ELR (cell line): ENCODE measurements at regions not wholly inside any gene's neighbourhood (a gene's known extent, or its start where the extent isn't known, plus 50 kb on each side); places are given as distances from the start of the nearest gene placed in this dataset.
"Not testable (repeated sequence)": the region's sequence is repeated elsewhere in the genome, so short reads cannot be mapped to it uniquely, and the experiment has no call there.

Experiments
- DNase-seq: peaks from one replicate; pipeline ENCODE4 v3.0.0-alpha.2; 2015; ENCODE audit warnings: low read depth

DNA sequence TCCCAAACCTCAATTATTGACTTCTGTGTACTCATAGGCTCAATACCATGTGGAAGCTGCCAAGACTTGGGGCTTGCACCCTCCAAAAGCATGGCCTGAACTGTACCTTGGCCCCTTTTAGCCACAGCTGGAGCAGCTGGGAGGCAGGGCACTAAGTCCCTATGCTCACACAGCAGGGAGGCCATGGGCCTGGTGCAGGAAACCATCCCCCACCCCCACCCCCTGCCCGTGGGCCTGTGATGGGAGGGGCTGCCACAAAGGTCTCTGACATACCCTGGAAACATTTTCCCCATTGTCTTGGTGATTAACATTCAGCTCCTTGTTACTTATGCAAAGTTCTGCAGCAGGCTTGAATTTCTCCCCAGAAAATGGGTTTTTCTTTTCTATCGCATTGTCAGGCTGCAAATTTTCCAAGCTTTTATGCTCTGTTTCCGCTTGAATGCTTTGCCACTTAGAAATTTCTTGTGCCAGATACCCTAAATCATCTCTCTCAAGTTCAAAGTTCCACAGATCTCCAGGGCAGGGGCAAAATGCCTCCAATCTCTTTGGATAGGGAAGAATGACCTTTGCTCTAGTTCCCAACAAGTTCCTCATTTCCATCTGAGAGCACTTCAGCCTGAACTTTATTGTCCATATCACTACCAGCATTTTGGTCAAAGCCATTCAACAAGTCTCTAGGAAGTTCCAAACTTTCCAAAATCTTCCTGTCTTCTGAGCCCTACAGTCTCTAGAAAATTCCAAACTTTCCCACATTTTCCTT lies 141.8 kb downstream of the AHR start:
- DNase-seq = not testable (repeated sequence)

DNA sequence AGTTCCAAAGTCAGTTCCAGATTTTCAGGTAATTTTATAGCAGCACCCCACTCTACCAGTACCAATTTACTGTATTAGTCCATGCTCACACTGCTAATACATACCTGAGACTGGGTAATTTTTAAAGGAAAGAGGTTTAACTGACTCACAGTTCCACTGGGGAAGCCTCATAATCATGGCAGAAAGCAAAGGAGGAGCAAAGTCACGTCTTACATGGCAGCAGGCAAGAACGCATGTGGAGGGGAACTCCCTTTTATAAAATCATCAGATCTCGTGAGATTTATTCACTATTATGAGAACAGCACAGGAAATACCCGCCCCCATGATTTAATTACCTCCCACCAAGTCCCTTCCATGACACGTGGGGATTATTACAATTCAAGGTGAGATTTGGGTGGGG lies 142.4 kb downstream of the AHR start:
- DNase-seq = no peak

DNA sequence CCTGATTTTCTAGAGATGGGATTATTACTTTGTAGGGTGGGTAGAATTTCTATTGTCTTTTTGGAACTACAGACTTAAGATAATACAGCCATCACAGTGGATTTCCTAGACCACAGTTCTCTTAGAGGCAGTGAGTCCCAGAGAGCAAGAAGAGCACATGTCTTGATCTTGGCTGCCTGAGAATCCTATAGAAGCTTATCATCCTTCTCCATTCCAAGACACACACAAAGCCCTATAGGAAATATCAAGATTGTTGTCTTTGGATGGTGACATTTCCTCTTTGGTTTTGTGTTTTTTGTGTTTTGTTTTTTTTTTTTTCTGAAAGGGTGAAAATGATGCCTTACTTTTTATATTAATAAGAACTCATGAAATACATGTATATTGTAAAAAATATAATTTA lies 143.1 kb downstream of the AHR start:
- DNase-seq = no peak

DNA sequence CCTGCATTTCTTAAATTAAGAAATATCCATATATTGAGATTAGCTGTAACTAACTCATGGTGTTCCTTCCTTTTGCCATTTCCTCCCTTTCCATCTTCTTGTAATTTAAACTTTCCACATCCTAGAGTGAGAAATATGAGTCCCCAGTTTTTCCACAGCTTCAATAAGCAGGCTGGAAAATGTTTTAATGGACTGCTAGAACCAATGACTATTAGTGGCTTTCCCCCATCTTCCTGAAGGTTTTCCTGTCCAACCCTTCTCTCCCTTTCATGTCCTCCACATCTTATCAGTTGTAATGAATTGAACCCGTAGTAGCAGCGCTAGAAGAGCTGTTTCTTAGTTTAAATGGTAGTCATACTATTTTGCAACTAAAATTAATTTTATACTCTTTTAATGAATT lies 145.7 kb downstream of the AHR start:
- DNase-seq = no peak

DNA sequence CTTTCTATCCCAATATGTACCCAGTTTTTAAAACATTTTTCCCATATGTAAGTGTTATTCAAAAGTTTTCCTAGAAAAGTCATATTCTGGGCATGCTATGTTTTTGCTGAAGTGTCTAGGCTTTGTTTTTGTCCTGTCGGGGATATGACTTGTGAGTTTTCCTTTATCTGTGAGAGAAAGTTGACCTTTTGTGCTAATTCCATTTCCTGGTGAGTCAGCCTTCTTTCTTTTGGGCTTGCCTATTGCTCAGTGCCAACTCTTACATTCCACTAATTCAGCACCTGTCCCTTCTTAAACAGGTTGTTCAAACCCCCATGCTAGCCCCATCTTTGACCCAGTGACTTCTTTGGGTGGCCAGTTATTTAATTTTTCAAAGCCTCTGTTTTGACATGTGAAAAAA lies 146.2 kb downstream of the AHR start:
- DNase-seq = peak; percentile 60

DNA sequence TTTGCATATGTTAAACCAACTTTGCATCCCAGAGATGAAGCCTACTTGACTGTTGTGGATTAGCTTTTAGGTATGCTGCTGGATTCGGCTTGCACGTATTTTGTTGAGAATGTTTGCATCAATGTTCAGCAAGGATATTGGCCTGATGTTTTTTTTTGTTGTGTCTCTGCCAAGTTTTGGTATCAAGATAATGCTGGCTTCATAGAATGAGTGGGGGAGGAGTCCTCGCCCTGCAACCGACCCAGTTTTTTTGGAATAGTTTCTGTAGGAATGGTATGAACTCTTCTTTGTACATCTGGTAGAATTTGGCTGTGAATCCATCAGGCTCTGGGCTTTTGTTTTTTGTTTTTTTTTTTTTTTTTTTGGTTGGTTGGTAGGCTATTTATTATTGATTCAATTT lies 147.9 kb downstream of the AHR start:
- no peak for DNase-seq

DNA sequence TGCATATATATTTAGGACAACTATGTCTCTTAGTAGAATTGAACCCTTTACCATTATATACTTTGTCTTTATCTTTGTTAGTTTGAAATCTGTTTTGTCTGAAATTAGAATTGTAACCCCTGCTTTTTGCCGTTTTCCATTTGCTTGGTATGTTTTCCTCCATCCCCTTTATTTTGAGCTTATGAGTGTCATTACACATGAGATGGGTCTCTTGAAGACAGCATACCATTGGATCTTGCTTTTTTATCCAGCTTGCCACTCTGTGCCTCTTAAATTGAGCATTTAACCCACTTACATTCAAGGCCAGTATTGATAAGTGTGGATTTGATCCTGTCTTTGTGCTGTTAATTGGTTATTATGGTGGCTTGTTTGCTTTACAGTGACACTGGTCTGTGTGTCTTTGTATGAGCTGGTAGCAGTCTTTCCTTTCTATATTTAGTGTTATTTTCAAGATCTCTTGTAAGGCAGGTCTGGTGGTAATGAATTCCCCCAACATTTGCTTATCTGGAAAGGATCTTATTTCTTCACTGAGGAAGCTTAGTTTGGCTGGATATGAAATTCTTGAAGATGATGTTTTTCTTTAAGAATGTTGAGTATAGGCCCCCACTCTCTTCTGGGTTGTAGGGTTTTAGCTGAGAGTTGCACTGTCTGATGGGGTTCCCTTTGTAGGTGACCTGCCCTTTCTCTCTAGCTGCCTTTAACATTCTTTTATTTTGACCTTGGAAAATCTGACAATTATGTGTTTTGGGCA lies 149.5 kb downstream of the AHR start:
- DNase-seq = no peak

DNA sequence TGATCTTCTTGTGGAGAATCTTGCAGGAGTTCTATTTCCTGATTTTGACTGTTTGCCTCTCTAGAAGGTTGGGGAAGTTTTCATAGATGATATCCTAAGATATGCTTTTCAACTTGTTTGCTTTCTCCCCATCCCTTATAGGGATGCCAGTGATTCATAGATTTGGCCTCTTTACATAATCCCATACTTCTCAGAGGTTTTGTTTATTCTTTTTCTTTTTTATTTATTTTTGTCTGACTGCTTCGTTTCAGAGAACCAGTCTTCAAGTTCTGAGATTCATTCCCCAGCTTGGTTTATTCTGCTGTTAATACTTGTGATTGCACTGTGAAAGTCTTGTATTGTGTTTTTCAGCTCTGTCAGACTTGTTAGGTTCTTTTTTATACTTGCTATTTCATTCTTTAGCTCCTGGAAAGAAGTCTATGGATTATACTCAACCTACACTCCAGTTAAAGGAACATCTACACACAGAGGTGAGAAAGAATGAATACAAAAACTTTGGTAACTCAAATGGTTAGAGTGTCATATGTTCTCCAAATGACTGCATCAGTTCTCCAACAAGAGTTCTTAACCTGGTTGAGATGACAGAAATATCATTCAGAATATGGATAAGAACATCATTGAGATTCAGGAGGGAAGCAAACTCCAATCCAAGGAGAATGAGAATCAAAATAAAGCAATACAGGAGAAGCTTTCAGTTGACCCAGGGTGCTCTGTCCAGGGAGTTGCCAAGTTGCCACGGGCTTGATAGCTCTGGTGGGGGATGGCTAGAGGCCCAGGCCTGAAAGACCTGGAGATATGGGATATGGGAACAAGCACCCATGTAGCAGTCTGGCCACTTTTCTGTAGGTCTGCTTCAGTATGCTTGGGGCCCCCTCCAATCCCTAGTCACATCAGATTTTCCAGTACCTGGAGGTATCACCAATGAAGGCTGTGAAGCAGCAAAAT lies 150.3 kb downstream of the AHR start:
- DNase-seq = no peak

DNA sequence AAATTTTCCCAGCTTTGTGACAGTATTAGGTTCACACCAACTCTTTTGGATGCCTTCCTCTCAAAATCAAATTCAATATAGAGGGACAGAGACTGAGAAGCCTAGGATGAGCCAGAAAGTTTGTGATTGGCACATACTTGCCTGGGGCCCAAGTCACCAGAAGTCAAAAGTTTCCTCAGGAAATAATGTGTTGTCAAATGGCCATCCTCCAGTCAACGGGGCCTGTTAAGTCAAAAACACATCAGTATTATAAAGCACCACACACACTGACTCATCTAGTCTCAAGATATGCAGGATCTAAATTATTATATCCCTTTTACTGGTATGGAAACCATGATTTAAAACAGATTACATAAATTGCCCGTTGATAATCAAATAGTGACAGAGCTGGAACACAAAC lies 158.1 kb downstream of the AHR start:
- DNase-seq = no peak

DNA sequence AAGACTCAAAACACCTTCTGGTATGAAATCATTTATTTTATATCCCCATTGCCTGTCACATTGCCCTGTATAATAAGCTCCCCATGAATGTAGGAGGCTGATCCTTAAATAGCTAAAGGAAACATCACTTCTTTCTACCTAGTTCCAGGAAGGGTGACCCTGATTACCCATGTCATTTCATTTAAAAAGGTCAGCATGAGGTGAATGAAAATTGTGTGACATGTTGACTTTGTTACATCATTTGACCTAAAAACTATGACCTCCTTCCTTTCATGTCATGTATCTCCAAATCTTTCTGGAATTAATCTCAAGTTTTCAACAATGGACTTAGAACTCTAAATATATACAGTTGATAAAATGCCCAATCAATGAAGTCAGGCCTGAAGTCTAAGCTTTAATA lies 161.5 kb downstream of the AHR start:
- no peak for DNase-seq

DNA sequence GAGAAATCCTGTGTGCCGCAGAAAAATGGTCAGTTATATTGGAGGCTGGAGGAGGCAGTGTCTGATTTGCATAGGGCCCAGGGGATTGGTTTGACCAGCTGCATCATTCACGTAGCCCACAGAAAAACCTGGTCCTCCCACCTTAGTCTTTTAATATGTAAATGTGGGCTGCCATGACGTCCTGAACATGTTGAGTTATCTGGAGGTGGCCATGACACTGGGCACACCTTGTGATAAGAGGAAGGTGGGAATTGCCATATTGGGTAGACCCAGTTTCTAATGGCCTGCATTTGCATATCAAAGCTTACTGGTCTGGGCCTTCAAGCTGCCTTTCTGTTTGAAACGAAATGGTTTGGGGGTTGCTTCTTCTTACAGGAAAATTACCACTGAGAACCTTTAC lies 162.2 kb downstream of the AHR start:
- no peak for DNase-seq

DNA sequence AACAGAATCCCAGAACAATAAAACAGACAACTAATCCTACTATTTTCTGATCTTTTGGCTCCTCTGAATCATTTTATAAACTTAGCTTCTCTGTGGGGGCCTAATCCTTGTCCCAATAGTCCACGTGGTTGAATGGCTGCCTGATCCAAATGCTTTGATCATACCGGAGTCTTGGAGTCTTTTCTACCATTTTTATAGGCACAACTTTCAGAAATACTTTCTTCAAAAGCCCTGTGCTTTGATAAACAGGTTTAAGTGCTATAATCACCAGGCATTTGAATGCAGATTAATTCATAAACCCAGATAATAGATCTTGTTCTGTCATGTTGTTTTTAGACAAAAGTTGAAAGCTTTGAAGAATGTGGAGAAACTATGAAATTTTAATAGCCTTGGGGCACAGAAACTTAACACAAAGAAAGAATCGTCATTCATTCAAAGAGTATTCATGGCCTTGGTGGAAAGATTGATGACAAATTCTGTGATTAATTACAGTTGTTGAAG lies 163.7 kb downstream of the AHR start:
- DNase-seq = peak; percentile 17

DNA sequence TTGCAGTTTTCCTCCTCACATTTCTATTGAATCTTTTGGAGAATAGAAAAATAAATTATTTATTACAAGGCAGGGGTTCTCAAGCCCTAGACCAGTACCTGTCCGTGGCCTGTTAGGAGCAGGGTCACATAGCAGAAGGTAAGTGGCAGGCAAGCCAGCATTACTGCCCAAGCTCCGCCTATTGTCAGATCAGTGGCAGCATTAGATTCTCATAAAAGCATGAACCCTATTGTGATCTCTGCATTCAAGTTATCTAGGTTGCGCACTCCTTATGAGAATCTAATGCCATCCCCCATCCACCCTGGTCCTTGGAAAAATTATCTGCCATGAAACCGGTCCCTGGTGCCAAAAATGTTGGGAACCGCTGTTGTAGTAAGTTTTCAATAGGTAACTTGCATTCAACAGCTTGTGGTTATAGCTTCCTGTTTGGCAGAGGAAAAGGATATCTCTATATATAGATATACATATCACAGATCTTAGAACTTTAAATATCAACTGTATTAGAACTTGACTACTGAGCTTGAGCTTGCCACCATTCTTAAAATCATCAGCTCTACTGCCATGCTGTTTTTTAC lies 165.1 kb downstream of the AHR start:
- no peak for DNase-seq

DNA sequence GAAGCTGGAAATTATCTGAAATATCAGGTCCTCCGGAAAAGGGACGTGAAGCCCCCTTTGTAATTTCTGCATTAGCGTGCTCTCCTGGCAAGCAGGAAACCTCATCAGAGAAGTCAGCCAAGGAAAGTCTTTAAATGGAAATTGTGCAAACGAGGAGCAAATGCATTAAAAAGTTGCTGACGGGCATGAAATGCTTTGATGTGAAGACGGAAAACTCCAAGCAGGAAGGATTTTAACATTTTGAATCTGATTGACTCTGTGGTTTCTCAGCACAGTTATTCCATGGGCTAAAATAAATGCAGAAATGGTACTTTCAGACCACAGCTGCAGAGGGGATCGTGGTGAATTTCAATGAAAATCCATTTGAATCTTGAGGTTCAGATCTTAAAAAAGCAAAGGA lies 167.8 kb downstream of the AHR start:
- no peak for DNase-seq

DNA sequence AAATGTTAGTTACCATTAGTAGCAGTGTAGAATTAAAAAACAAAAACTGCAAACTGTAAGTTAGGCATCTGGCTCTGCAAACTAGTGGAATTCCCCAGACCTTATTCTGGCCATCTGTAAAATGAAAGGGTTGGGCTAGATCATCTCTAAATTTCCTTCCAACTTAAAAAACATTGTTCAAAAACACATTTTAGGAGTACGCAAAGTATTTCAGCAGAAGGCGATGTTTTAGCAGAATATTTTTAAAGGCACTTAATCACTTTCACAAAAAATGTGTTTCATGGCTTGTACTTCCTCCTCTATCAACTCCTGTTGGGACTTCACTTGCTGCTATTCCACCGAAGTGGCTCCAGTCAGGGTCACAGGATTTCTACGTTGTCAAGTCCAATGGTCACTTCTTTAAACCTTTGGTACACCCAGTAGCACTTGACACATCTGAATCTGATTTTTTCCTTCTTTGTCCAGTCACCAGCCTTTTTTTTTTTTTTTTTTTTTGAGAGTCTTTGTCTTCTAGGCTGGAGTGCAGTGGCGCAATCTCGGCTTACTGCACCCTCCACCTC lies 169.0 kb downstream of the AHR start:
- no peak for DNase-seq

DNA sequence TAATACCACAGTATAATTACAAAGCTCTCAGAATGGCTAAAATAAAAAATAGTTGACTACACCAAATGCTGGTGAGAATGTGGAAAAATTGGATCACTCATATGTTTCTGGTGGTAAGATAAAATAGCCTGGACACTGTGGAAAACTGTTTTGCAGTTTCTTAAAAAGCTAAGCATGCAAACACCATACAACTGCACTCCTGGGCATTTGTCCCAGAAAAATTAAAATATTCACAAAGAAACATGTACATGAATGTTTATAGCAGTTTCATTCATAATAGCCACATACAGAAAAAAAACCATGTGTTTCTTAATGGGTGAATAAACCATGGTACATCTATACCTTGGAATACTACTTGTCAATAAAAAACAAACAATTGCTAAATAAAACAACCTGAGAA lies 172.9 kb downstream of the AHR start:
- DNase-seq = no peak

DNA sequence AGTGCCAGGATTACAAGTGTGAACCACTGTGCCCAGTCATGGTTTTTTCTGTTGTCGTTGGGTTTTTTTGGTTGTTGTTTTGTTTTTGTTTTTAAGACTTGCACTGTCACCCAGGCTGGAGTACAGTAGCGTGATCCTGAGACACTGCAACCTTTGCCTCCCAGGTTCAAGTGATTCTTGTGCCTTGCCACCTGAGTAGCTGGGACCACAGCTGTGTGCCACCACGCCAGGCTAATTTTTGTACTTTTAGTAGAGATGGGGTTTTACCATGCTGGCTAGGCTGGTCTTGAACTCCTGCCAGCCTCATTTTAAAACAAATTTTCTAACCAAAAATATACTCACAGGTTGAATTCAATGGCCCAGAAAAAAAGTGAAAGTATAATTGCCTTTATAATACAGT lies 174.1 kb downstream of the AHR start:
- no peak for DNase-seq

DNA sequence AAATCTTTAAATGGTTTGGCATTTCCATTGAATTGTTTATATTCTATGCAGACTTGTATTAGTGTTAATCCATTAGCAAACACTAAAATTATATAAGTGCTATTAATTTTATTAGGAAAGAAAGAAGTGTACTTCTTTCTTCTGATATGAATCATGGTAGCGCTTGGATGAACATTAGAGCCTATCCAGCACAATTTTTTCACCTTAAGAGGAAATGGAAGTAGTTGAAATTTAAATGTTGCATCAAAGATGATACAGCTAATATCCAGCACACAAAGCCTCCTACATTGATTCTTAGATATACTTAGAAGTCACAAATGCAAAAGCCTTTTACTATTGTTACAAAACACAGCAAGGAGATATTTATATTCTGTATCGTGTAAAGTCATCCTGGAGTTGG lies 174.5 kb downstream of the AHR start:
- DNase-seq = no peak

DNA sequence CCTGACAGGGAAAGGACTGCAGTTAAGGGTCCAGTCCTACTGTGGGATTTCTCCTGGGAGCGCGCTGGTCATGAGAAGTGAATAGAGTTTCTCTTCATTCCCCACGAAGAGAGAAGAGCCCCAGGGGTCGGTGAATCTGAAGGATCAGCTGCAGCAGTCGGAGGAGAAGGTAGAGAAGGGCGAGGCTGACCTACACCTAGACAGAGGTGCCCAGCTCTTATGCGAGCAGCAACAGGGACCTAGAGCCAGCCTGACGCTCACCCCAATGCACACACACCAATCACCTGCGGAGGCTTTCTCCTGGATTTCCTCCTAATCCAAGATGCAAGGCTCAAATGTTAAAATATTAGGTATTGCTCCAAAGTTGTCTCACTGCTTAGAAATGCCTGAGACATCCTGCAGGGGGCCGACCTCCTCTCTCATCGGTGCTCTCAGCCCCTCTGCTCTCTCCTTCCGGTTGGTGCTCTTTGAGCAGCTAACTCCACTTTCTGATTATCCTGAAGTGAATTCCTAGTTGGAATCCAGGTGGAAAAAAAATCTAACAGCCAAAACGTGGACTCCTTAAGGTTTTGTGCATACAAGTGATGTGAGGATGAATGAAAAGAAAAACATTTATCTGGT lies 176.4 kb downstream of the AHR start:
- DNase-seq = peak; percentile 40

DNA sequence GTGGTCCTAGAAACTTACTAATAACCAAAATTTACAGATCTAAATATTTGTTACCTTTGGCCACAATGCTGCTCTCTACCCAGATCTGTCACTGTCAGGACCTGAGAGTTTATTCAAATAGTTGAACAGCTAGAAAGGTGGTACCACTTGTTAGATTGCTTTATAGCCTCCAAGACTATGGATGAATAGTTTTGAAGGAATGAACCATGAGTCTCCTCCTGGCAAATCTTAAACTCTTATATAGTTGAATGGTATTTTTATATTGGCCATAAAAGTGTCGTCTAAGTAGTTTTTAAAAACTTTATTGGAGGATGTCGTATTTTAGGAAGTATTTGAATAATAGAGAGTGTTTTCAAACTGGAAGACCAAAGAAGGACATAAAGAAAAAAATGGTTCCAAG lies 178.7 kb downstream of the AHR start:
- no peak for DNase-seq

DNA sequence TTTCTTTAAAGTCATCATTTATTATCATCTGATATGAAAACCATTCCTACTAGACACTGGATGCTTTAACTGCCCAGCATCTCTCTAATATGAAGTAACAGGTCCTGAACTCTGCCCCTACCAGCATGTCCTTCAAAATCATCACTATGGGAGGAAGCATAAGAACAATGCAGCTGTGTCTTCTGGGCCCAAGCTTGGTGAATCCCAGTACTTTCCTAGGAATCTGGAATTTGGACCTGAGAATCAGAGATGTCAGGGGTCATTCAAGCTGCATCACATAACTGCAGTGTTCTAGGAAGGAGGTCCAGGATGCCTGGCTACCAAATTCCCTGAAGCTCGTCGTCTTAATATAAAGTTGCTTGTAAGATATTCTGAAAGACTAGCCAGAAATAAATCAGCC lies 182.7 kb downstream of the AHR start:
- DNase-seq = no peak
